M059J (cell line): ENCODE measurements at regions not wholly inside any gene's neighbourhood (a gene's known extent, or its start where the extent isn't known, plus 50 kb on each side); places are given as distances from the start of the nearest gene placed in this dataset.
"Not testable (repeated sequence)": the region's sequence is repeated elsewhere in the genome, so short reads cannot be mapped to it uniquely, and the experiment has no call there.

Experiments
- DNase-seq: peaks from one replicate; pipeline ENCODE4 v3.0.0-alpha.2; 2012; ENCODE audit warnings: low read depth

GRCh38 chr2:156254637-156255067, 77.9 kb downstream of the NR4A2 start:
- not testable (repeated sequence) for DNase-seq

GRCh38 chr2:156253765-156254164, 78.8 kb downstream of the NR4A2 start:
- DNase-seq, result no peak

GRCh38 chr2:156242874-156243273, 89.6 kb downstream of the NR4A2 start:
- DNase-seq, result no peak

- DNase-seq, result no peak
Observed at GRCh38 chr2:156237558-156237957, 95.0 kb downstream of the NR4A2 start.

GRCh38 chr2:156229724-156230362, 102.7 kb downstream of the NR4A2 start:
- no peak for DNase-seq

GRCh38 chr2:156223328-156223727, 109.2 kb downstream of the NR4A2 start:
- not testable (repeated sequence) for DNase-seq

- DNase-seq, result no peak
Observed at GRCh38 chr2:156221703-156222102, 110.8 kb downstream of the NR4A2 start.

- no peak for DNase-seq
Observed at GRCh38 chr2:156219491-156220100, 112.9 kb downstream of the NR4A2 start.

- no peak for DNase-seq
Observed at GRCh38 chr2:156215656-156216055, 116.9 kb downstream of the NR4A2 start.

- DNase-seq, result no peak
Observed at GRCh38 chr2:156211318-156211717, 121.2 kb downstream of the NR4A2 start.

GRCh38 chr2:156206355-156206754, 126.2 kb downstream of the NR4A2 start:
- DNase-seq, result no peak

GRCh38 chr2:156199588-156199987, 132.9 kb downstream of the NR4A2 start:
- no peak for DNase-seq

GRCh38 chr2:156196031-156196430, 136.5 kb downstream of the NR4A2 start:
- DNase-seq, result no peak

- no peak for DNase-seq
Observed at GRCh38 chr2:156192468-156192867, 140.1 kb downstream of the NR4A2 start.

- no peak for DNase-seq
Observed at GRCh38 chr2:156191527-156191926, 141.0 kb downstream of the NR4A2 start.

GRCh38 chr2:156190517-156190916, 142.0 kb downstream of the NR4A2 start:
- DNase-seq, result no peak

- no peak for DNase-seq
Observed at GRCh38 chr2:156189584-156189983, 142.9 kb downstream of the NR4A2 start.

GRCh38 chr2:156189143-156189542, 143.4 kb downstream of the NR4A2 start:
- DNase-seq, result no peak

- DNase-seq, result peak; percentile 1
Observed at GRCh38 chr2:156182132-156182531, 150.4 kb downstream of the NR4A2 start.

GRCh38 chr2:156181208-156181607, 151.3 kb downstream of the NR4A2 start:
- no peak for DNase-seq

GRCh38 chr2:156177654-156178053, 154.9 kb downstream of the NR4A2 start:
- no peak for DNase-seq

- no peak for DNase-seq
Observed at GRCh38 chr2:156175946-156176345, 156.6 kb downstream of the NR4A2 start.

- DNase-seq, result no peak
Observed at GRCh38 chr2:156170929-156171328, 161.6 kb downstream of the NR4A2 start.

- no peak for DNase-seq
Observed at GRCh38 chr2:156165742-156166141, 166.8 kb downstream of the NR4A2 start.
